ENCODE measurements at regions not wholly inside any gene's neighbourhood (a gene's known extent, or its start where the extent isn't known, plus 50 kb on each side); places are given as distances from the start of the nearest gene placed in this dataset.

DNA sequence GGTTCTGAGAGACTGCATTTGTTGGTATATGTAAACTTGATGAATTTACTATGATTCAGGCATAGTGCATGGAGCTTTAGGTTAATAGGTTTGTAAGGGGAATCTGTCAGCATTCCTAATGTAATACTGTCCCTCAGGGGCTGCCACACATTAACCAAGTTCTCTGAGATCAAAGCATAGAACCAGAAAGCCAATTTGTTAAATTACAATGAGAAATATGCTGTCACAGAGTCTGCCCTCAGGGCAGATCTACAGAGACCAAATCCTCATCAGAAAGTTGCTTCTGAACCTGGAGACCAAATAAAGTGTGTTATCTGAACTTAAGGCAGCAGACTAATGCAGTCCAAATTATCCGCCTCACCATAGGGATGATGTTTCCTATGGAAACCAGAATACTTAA lies 250.8 kb upstream of the HTR1E start:
- H3K36me3 ChIP-seq (ENCODE audit: insufficient read depth, low read length) = no peaks in the 10 kb centered on the region
- TF ChIP-seq EZH2phosphoT487 (IDR thresholded peaks at IDR 0.05; ENCODE audit: borderline replicate concordance, low read depth, low read length) = no peak
- TF ChIP-seq, protein P1, sequence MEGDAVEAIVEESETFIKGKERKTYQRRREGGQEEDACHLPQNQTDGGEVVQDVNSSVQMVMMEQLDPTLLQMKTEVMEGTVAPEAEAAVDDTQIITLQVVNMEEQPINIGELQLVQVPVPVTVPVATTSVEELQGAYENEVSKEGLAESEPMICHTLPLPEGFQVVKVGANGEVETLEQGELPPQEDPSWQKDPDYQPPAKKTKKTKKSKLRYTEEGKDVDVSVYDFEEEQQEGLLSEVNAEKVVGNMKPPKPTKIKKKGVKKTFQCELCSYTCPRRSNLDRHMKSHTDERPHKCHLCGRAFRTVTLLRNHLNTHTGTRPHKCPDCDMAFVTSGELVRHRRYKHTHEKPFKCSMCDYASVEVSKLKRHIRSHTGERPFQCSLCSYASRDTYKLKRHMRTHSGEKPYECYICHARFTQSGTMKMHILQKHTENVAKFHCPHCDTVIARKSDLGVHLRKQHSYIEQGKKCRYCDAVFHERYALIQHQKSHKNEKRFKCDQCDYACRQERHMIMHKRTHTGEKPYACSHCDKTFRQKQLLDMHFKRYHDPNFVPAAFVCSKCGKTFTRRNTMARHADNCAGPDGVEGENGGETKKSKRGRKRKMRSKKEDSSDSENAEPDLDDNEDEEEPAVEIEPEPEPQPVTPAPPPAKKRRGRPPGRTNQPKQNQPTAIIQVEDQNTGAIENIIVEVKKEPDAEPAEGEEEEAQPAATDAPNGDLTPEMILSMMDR (conservative IDR thresholded peaks at IDR 0.05; ENCODE audit: low read length) = no peak
- H3K79me2 ChIP-seq (ENCODE audit: insufficient read depth, low read depth, low read length) = no peaks in the 10 kb centered on the region
- H3K4me2 ChIP-seq (ENCODE audit: low read length) = no peak overlapping the region
- no peaks in the 10 kb centered on the region for H3K9me3 ChIP-seq (ENCODE audit: low read length)
- H2AFZ ChIP-seq (ENCODE audit: low read length) = no peak overlapping the region
- H4K20me1 ChIP-seq (ENCODE audit: insufficient read depth, low read length) = no peaks in the 10 kb centered on the region
- no peak for DNase-seq (ENCODE audit: low spot score)
- no TSS peak for BruUV-seq (replicated peaks)
- no peak overlapping the region for H3K27ac ChIP-seq (ENCODE audit: low read depth, low read length, poor library complexity, severe bottlenecking)
- no peaks in the 10 kb centered on the region for H3K9me2 ChIP-seq (ENCODE audit: insufficient read depth, low read length)
- H3K4me1 ChIP-seq (ENCODE audit: insufficient read depth, low read length, poor library complexity, severe bottlenecking) = no peaks in the 10 kb centered on the region
- ChIA-PET CTCF (ENCODE audit: unreplicated experiment) (no interaction called here), POLR2A (no interaction called here)
- H3K4me3 ChIP-seq (ENCODE audit: low read depth, low read length, poor library complexity, severe bottlenecking) = no peak overlapping the region
- intact Hi-C loops (cut with micrococcal nuclease; ENCODE audit: unreplicated experiment) = no loop called here

DNA sequence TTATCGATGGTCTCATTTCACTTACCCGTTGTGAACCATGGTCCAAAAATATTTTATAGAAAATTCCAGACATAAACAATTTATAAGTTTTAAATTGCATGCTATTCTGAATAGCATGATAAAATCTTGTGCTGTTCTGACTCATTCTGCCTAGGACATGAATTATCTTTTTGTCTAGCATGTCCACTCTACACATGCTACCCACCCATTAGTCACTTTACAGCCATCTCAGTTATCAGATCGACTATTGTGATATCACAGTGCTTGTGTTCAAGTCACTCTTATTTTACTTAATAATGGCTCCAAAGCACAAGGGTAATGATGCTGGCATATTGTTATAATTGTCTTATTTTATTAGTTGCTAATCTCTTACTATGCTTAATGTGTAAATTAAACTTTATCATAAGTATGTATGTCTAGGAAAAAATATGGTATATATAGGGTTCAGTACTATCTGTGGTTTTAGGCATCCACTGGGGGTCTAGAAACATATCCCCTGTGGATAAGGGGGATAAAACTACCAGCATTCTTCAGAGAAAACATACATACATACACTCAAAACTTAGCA lies 252.0 kb upstream of the HTR1E start:
- H3K9me2 ChIP-seq (ENCODE audit: insufficient read depth, low read length) = no peaks in the 10 kb centered on the region
- no peaks in the 10 kb centered on the region for H3K36me3 ChIP-seq (ENCODE audit: insufficient read depth, low read length)
- H3K4me1 ChIP-seq (ENCODE audit: insufficient read depth, low read length, poor library complexity, severe bottlenecking) = no peaks in the 10 kb centered on the region
- H3K4me2 ChIP-seq (ENCODE audit: low read length) = no peak overlapping the region
- no peaks in the 10 kb centered on the region for H3K9me3 ChIP-seq (ENCODE audit: low read length)
- BruUV-seq (replicated peaks) = no TSS peak
- H3K79me2 ChIP-seq (ENCODE audit: insufficient read depth, low read depth, low read length) = no peaks in the 10 kb centered on the region
- ChIA-PET POLR2A (no interaction called here), CTCF (ENCODE audit: unreplicated experiment) (no interaction called here)
- TF ChIP-seq, protein P1 (conservative IDR thresholded peaks at IDR 0.05; ENCODE audit: low read length) = no peak
- TF ChIP-seq EZH2phosphoT487 (IDR thresholded peaks at IDR 0.05; ENCODE audit: borderline replicate concordance, low read depth, low read length) = no peak
- no peak for DNase-seq (ENCODE audit: low spot score)
- intact Hi-C loops (cut with micrococcal nuclease; ENCODE audit: unreplicated experiment) = no loop called here
- H2AFZ ChIP-seq (ENCODE audit: low read length) = no peak overlapping the region
- H3K4me3 ChIP-seq (ENCODE audit: low read depth, low read length, poor library complexity, severe bottlenecking) = no peak overlapping the region
- H3K27ac ChIP-seq (ENCODE audit: low read depth, low read length, poor library complexity, severe bottlenecking) = no peak overlapping the region
- H4K20me1 ChIP-seq (ENCODE audit: insufficient read depth, low read length) = no peaks in the 10 kb centered on the region

DNA sequence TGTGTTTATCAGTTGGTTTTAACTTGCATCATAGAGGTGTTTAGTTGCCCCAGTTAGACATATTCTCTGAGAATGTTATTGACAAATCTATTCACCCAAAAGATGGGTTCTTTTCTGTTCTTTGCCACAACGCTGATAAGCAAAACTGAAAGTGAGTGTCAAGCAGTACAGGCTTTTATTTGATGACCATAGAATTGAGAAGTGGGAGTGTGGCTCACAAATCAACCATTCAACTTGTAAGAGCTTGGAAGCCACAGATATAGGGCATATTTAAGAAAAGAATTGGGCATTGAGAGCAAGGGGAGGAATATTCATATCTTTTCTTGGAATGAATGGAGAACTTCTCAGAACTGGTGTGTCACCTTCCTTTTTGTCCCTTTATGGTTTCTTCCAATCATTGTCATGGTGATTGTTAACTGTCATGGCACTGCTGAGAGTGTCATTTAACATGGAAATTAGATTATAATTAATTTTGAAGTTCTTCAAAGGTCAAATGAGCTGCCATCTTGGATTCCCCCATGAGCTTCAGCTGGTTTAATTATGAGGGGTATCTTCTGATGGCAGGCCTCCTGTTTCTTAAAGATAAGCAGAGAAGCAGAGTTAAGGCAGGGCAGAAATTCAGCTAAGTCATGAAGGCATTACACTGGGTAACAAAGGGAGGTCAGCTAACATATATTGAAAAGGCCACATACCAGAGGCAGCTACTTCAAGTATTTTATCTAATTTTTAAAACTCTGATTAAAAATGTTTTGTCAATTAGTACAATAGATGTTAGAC lies 254.0 kb upstream of the HTR1E start:
- no TSS peak for BruUV-seq (replicated peaks)
- Histone ChIP-seq H3K9me2 (ENCODE audit: insufficient read depth, low read length) (no peaks in the 10 kb centered on the region), H3K4me3 (ENCODE audit: low read depth, low read length, poor library complexity, severe bottlenecking) (no peak overlapping the region), H3K79me2 (ENCODE audit: insufficient read depth, low read depth, low read length) (no peaks in the 10 kb centered on the region), H3K4me2 (ENCODE audit: low read length) (no peak overlapping the region), H3K27ac (ENCODE audit: low read depth, low read length, poor library complexity, severe bottlenecking) (no peak overlapping the region), H3K4me1 (ENCODE audit: insufficient read depth, low read length, poor library complexity, severe bottlenecking) (no peaks in the 10 kb centered on the region), H3K9me3 (ENCODE audit: low read length) (no peaks in the 10 kb centered on the region), H4K20me1 (ENCODE audit: insufficient read depth, low read length) (no peaks in the 10 kb centered on the region), H2AFZ (ENCODE audit: low read length) (no peak overlapping the region), H3K36me3 (ENCODE audit: insufficient read depth, low read length) (no peaks in the 10 kb centered on the region)
- intact Hi-C loops (cut with micrococcal nuclease; ENCODE audit: unreplicated experiment) = no loop called here
- CTCF ChIA-PET (ENCODE audit: unreplicated experiment) = no interaction called here
- POLR2A ChIA-PET = interaction anchor here (0.7 kb wide), 1 partner anchor 104 kb away, joined by 3 read pairs; no protein-coding TSS in a partner anchor
- no peak for TF ChIP-seq EZH2phosphoT487 (IDR thresholded peaks at IDR 0.05; ENCODE audit: borderline replicate concordance, low read depth, low read length)
- TF ChIP-seq, protein P1 (conservative IDR thresholded peaks at IDR 0.05; ENCODE audit: low read length) = no peak
- DNase-seq (ENCODE audit: low spot score) = no peak

All from OCI-LY7 (cell line).